H1 (cell line): ENCODE measurements at regions not wholly inside any gene's neighbourhood (a gene's known extent, or its start where the extent isn't known, plus 50 kb on each side); places are given as distances from the start of the nearest gene placed in this dataset.

Experiments used
- CTCF ChIA-PET: fragments of 300-600 bp; sonication (Branson Sonifier 250); formaldehyde crosslinking; loops from one replicate; lab custom pipeline; 2021; ENCODE audit not compliant: partially characterized antibody; lab: Charles Lee
- POLR2A ChIA-PET: fragments of 300-600 bp; sonication (Branson Sonifier 250); formaldehyde crosslinking; loops from one replicate; lab custom pipeline; 2021; ENCODE audit warnings: inconsistent platforms; ENCODE audit not compliant: partially characterized antibody; lab: Charles Lee
- DNase-seq, 2 experiments: peaks; one replicate each; pipeline versions ENCODE4 v3.0.0 to v3.0.0-alpha.2; 2010 to 2022; ENCODE audit warnings: low spot score in 2 of 2, low read depth in 1 of 2, mixed read lengths in 1 of 2
- FAIRE-seq: peaks from 2 replicates; lab custom pipeline; 2011; peaks lifted over from hg19 to GRCh38; lab: Jason Lieb, UNC
- H2AFZ ChIP-seq: 2 replicates; pipeline ENCODE4 v1.8.1; 2012; ENCODE audit warnings: low read length, inconsistent platforms
- H2AK5ac ChIP-seq: 2 replicates; pipeline ENCODE4 v1.6.1; 2013; ENCODE audit warnings: low read depth, low read length
- H2BK120ac ChIP-seq: replicated peaks from 2 replicates; pipeline ENCODE3; 2013; ENCODE audit warnings: low read depth, low read length, inconsistent platforms
- H2BK12ac ChIP-seq: 2 replicates; pipeline ENCODE4 v1.6.1; 2013; ENCODE audit warnings: low read depth, low read length
- H2BK15ac ChIP-seq: 2 replicates; pipeline ENCODE4 v1.6.1; 2013; ENCODE audit warnings: low read length
- H2BK20ac ChIP-seq: 2 replicates; pipeline ENCODE4 v1.6.1; 2013; ENCODE audit warnings: low read length
- H2BK5ac ChIP-seq: 2 replicates; pipeline ENCODE4 v1.6.1; 2013; ENCODE audit warnings: low read depth, low read length
- H3K14ac ChIP-seq: 2 replicates; pipeline ENCODE4 v1.6.1; 2013; ENCODE audit warnings: inconsistent platforms; ENCODE audit not compliant: insufficient read length
- H3K18ac ChIP-seq: 2 replicates; pipeline ENCODE4 v1.6.1; 2013; ENCODE audit warnings: low read length; ENCODE audit errors: extremely low read depth
- H3K23ac ChIP-seq: 2 replicates; pipeline ENCODE4 v1.6.1; 2013; ENCODE audit warnings: inconsistent platforms; ENCODE audit not compliant: insufficient read length
- H3K23me2 ChIP-seq: 2 replicates; pipeline ENCODE4 v1.6.1; 2013; ENCODE audit warnings: low read depth, low read length
- H3K27ac ChIP-seq: 2 replicates; pipeline ENCODE4 v1.6.1; 2011; ENCODE audit warnings: low read depth, low read length, inconsistent platforms
- H3K27me3 ChIP-seq, 4 experiments: replicated peaks in 1 of 4; 1 replicate in 1 of 4; 2 replicates in 3 of 4; pipeline versions ENCODE4 v1.6.1 to v1.8.1; 2011 to 2013; ENCODE audit warnings: low read length in 3 of 4, mild to moderate bottlenecking in 3 of 4, inconsistent platforms in 2 of 4, mixed read lengths in 2 of 4, moderate library complexity in 1 of 4; ENCODE audit not compliant: control insufficient read depth in 3 of 4, insufficient read depth in 3 of 4; ENCODE audit errors: extremely low read depth in 1 of 4
- H3K36me3 ChIP-seq, 4 experiments: 2 replicates each; pipeline versions ENCODE4 v1.6.1 to v1.8.1; 2011 to 2013; ENCODE audit warnings: mild to moderate bottlenecking in 4 of 4, low read length in 3 of 4, moderate library complexity in 2 of 4, control low read depth in 1 of 4, inconsistent platforms in 1 of 4; ENCODE audit not compliant: insufficient read depth in 4 of 4, control insufficient read depth in 2 of 4
- H3K4ac ChIP-seq: replicated peaks from 2 replicates; pipeline ENCODE3; 2013; ENCODE audit warnings: low read length, low read depth, mixed read lengths, inconsistent platforms; ENCODE audit not compliant: insufficient read length
- H3K4me1 ChIP-seq, 4 experiments: replicated peaks in 1 of 4; 1 replicate in 1 of 4; 2 replicates in 3 of 4; pipeline versions ENCODE4 v1.6.1 to v1.8.1; 2011 to 2013; ENCODE audit warnings: low read length in 3 of 4, inconsistent platforms in 2 of 4, mixed read lengths in 1 of 4; ENCODE audit not compliant: insufficient read depth in 4 of 4, control insufficient read depth in 3 of 4
- H3K4me2 ChIP-seq, 2 experiments: 2 replicates each; pipeline versions ENCODE4 v1.6.1 to v1.8.1; 2011 to 2013; ENCODE audit warnings: low read depth in 2 of 2, low read length in 2 of 2, control low read depth in 1 of 2, inconsistent platforms in 1 of 2, mild to moderate bottlenecking in 1 of 2; ENCODE audit not compliant: insufficient read depth in 1 of 2
- H3K4me3 ChIP-seq, 4 experiments: fragments of 200-600, 300-600 bp in 1 of 4; sonication (generic), shearing (Covaris generic), sonication (Bioruptor Twin) in 1 of 4; 2 replicates each; pipeline versions ENCODE4 v1.5.1 to v1.8.1; 2011 to 2016; ENCODE audit warnings: low read length in 4 of 4, low read depth in 3 of 4, control low read depth in 2 of 4, inconsistent platforms in 2 of 4, mild to moderate bottlenecking in 2 of 4, mixed read lengths in 1 of 4, moderate library complexity in 1 of 4; ENCODE audit not compliant: insufficient read depth in 2 of 4; ENCODE audit errors: extremely low read depth in 1 of 4
- H3K56ac ChIP-seq: replicated peaks from 2 replicates; pipeline ENCODE3; 2013; ENCODE audit warnings: low read depth, mild to moderate bottlenecking, mixed read lengths, low read length, inconsistent platforms; ENCODE audit not compliant: insufficient read length
- H3K79me1 ChIP-seq: 2 replicates; pipeline ENCODE4 v1.6.1; 2013; ENCODE audit warnings: low read depth, low read length, control low read depth
- H3K79me2 ChIP-seq, 2 experiments: 2 replicates each; pipeline versions ENCODE4 v1.6.1 to v1.8.1; 2012 to 2013; ENCODE audit warnings: low read length in 2 of 2, mild to moderate bottlenecking in 2 of 2, inconsistent platforms in 1 of 2; ENCODE audit not compliant: insufficient read depth in 2 of 2, control insufficient read depth in 1 of 2
- H3K9ac ChIP-seq, 4 experiments: replicated peaks in 1 of 4; 1 replicate in 1 of 4; 2 replicates in 3 of 4; pipeline versions ENCODE4 v1.6.1 to v1.8.1; 2011 to 2013; ENCODE audit warnings: low read depth in 3 of 4, low read length in 3 of 4, control low read depth in 2 of 4, mild to moderate bottlenecking in 2 of 4, moderate library complexity in 2 of 4, inconsistent platforms in 1 of 4; ENCODE audit errors: extremely low read depth in 1 of 4
- H3K9me3 ChIP-seq, 2 experiments: 2 replicates each; pipeline versions ENCODE4 v1.6.1 to v1.8.1; 2012 to 2013; ENCODE audit warnings: mild to moderate bottlenecking in 2 of 2, moderate library complexity in 2 of 2, control low read depth in 1 of 2, inconsistent platforms in 1 of 2, low read depth in 1 of 2, low read length in 1 of 2, mixed read lengths in 1 of 2; ENCODE audit not compliant: insufficient read depth in 2 of 2
- H4K20me1 ChIP-seq, 2 experiments: replicated peaks in 1 of 2; 2 replicates each; pipeline versions ENCODE3 to v1.8.1; 2011 to 2013; ENCODE audit warnings: inconsistent platforms in 2 of 2, low read length in 2 of 2, mild to moderate bottlenecking in 1 of 2; ENCODE audit not compliant: insufficient read depth in 2 of 2, control insufficient read depth in 1 of 2
- H4K5ac ChIP-seq: 2 replicates; pipeline ENCODE4 v1.6.1; 2013; ENCODE audit warnings: low read length, low read depth, mixed read lengths, inconsistent platforms; ENCODE audit not compliant: insufficient read length
- H4K8ac ChIP-seq: 2 replicates; pipeline ENCODE4 v1.8.0; 2013; ENCODE audit warnings: mild to moderate bottlenecking, moderate library complexity, low read length, inconsistent platforms; ENCODE audit not compliant: insufficient read depth; ENCODE audit errors: extremely low read depth
- H4K91ac ChIP-seq: replicated peaks from 2 replicates; pipeline ENCODE3; 2013; ENCODE audit warnings: low read length, mixed read lengths, inconsistent platforms; ENCODE audit not compliant: insufficient read length
- WGBS, 2 experiments: shearing (Covaris generic) in 1 of 2; methylation state at CpG; one replicate each; pipeline versions ENCODE4 v1.1.6 to v1.1.7; 2013 to 2015; ENCODE audit warnings: low lambda C conversion rate in 2 of 2, mixed read lengths in 2 of 2, inconsistent platforms in 1 of 2, low coverage in 1 of 2, missing lambda C conversion rate in 1 of 2; ENCODE audit not compliant: insufficient replicate concordance in 2 of 2, insufficient coverage in 1 of 2, insufficient read length in 1 of 2; ENCODE audit errors: extremely low coverage in 1 of 2, missing lambda C conversion rate in 1 of 2; 5-methylcytosine and 5-hydroxymethylcytosine counted together

DNA sequence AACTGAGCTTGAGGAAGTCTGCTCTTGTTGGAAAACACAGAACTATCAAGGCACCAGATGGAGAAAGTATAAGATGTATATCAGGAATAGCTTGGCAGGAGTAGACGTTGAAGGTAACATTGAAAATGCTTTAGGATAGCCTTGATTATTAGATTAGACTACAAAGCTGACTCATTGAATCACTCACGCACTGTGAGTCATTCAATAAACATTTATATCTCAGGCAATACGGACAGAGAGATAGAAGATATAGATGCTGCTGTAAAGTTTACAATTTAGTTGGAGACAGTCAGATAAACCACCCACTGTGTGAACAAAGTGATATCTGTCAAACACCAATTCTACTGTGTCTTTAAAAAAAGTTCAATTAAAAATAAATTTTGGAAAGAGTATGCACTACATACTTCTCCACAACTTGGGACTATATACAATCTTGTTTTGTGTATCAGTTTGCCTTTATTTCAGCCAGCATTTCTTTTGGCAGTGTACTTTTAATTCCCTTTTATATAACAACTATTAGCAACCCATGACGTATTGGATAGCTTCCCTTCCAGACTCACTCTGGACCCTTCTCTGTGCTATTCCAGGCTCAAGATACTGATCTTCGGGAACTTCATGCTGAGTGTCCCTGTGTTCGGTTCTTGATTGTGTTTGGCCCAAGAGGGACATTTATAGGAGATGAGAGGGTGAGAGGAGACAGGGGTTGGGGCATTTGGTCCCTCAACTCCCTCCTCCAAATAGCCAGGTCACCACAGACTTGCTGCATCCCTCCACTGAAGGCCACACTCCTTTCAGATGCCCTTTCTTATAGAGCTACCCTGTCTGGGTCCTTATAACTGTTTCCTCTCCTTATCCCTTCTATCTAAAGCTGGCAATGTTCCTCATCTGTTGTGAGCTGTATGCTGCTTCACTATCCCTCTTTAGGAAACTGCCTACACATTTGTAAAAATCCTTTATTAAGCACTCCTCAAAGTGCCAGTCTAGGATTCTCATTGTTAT, 176.6 kb upstream of the PTPRK start:
- H3K79me2 ChIP-seq: no peaks in the 10 kb centered on the region
- H4K91ac ChIP-seq: no peak overlapping the region
- no peak overlapping the region for H2AK5ac ChIP-seq
- ChIA-PET POLR2A (no interaction called here), CTCF (interaction anchor here (0.6 to 1.4 kb wide), 2 partner anchors 29 to 510 kb away, joined by 3 read pairs; no protein-coding TSS in a partner anchor)
- no peak overlapping the region for H2AFZ ChIP-seq
- no peaks in the 10 kb centered on the region for H3K9me3 ChIP-seq
- H3K9ac ChIP-seq: no peak overlapping the region
- no peak overlapping the region for H3K4ac ChIP-seq
- H2BK120ac ChIP-seq: no peak overlapping the region
- no peaks in the 10 kb centered on the region for H4K20me1 ChIP-seq
- H3K23ac ChIP-seq: no peak overlapping the region
- no peaks in the 10 kb centered on the region for H3K36me3 ChIP-seq
- no peak overlapping the region for H2BK15ac ChIP-seq
- H3K4me3 ChIP-seq: no peak overlapping the region
- H3K23me2 ChIP-seq: no peaks in the 10 kb centered on the region
- no peak overlapping the region for H3K27ac ChIP-seq
- FAIRE-seq (no peak), DNase-seq (no peak)
- H4K5ac ChIP-seq: no peak overlapping the region
- H4K8ac ChIP-seq: no peak overlapping the region
- no peaks in the 10 kb centered on the region for H3K4me1 ChIP-seq
- peaks cover 0 to 1% (median 0%) of the 10 kb centered on the region in 4 experiments; a peak in 1 of 7 replicates for H3K27me3 ChIP-seq
- H3K14ac ChIP-seq: no peak overlapping the region
- H2BK20ac ChIP-seq: no peak overlapping the region
- WGBS, 2 experiments: 81% methylated on average over 6 of the region's 6 CpGs; no CpG with 5 or more reads in 1 of the 2 experiments
- no peak overlapping the region for H3K56ac ChIP-seq
- no peak overlapping the region for H2BK5ac ChIP-seq
- no peak overlapping the region for H3K4me2 ChIP-seq
- H2BK12ac ChIP-seq: no peak overlapping the region
- H3K18ac ChIP-seq: no peak overlapping the region
- no peaks in the 10 kb centered on the region for H3K79me1 ChIP-seq
